IMR-90 (cell line): ENCODE measurements at regions not wholly inside any gene's neighbourhood (a gene's known extent, or its start where the extent isn't known, plus 50 kb on each side); places are given as distances from the start of the nearest gene placed in this dataset.

ENCODE experiments used
- ATAC-seq: fragments of 200-7000 bp; cut with Tn5 transposase; 2 replicates; pipeline ENCODE4 v1.9.1; 2020; ENCODE audit warnings: low read depth, mild to moderate bottlenecking, moderate library complexity
- BruUV-seq: library from RNA; stranded (reverse); fragments of 400-500 nt; replicated peaks from 2 replicates; lab custom pipeline; 2021; lab: Mats Ljungman, UMichigan
- CTCF ChIA-PET: fragments of 300-600 bp; formaldehyde crosslinking; extraction: SDS; loops from one replicate; lab custom pipeline; 2021; ENCODE audit warnings: antibody characterized with exemption; lab: Yijun Ruan, JAX
- POLR2A ChIA-PET: fragments of 300-600 bp; sonication (Branson Sonifier 250); formaldehyde crosslinking; loops from one replicate; lab custom pipeline; 2022; ENCODE audit warnings: antibody characterized with exemption; ENCODE audit not compliant: unreplicated experiment; lab: Charles Lee
- DNase-seq: peaks from one replicate; pipeline ENCODE4 v3.0.0; 2013
- H2AFZ ChIP-seq: replicated peaks from 2 replicates; pipeline ENCODE3; 2013; ENCODE audit warnings: low read length, mild to moderate bottlenecking; ENCODE audit not compliant: poor library complexity
- H2AK5ac ChIP-seq: 2 replicates; pipeline ENCODE4 v1.6.1; 2013; ENCODE audit warnings: low read depth, low read length, inconsistent platforms
- H2AK9ac ChIP-seq: replicated peaks from 2 replicates; pipeline ENCODE3; 2013; ENCODE audit warnings: mild to moderate bottlenecking, low read depth, low read length, moderate library complexity; ENCODE audit not compliant: poor library complexity
- H2BK120ac ChIP-seq: 2 replicates; pipeline ENCODE4 v1.6.1; 2013; ENCODE audit warnings: low read depth, low read length, inconsistent platforms
- H2BK15ac ChIP-seq: 3 replicates; pipeline ENCODE4 v1.6.1; 2013; ENCODE audit warnings: low read depth, low read length, inconsistent platforms
- H2BK20ac ChIP-seq: 2 replicates; pipeline ENCODE4 v1.6.1; 2013; ENCODE audit warnings: low read depth, mild to moderate bottlenecking, inconsistent platforms, low read length, moderate library complexity
- H2BK5ac ChIP-seq: 2 replicates; pipeline ENCODE4 v1.6.1; 2013; ENCODE audit warnings: mild to moderate bottlenecking, low read depth, low read length, inconsistent platforms; ENCODE audit not compliant: poor library complexity, severe bottlenecking
- H3K14ac ChIP-seq: replicated peaks from 2 replicates; pipeline ENCODE4 v1.6.1; 2013; ENCODE audit warnings: low read depth, low read length, inconsistent platforms
- H3K18ac ChIP-seq: 2 replicates; pipeline ENCODE4 v1.6.1; 2013; ENCODE audit warnings: low read depth, low read length, control low read depth
- H3K23ac ChIP-seq: 2 replicates; pipeline ENCODE4 v1.6.1; 2013; ENCODE audit warnings: low read depth, low read length, inconsistent platforms
- H3K27ac ChIP-seq: 2 replicates; pipeline ENCODE4 v1.5.1; 2013; ENCODE audit warnings: mild to moderate bottlenecking, control low read depth, low read length; ENCODE audit not compliant: insufficient read depth
- H3K27me3 ChIP-seq: 2 replicates; pipeline ENCODE4 v1.6.1; 2013; ENCODE audit warnings: low read length; ENCODE audit not compliant: control insufficient read depth, insufficient read depth
- H3K36me3 ChIP-seq: 2 replicates; pipeline ENCODE4 v1.6.1; 2013; ENCODE audit warnings: low read length, mixed read lengths; ENCODE audit not compliant: control insufficient read depth, insufficient read depth
- H3K4ac ChIP-seq: 2 replicates; pipeline ENCODE4 v1.6.1; 2013; ENCODE audit warnings: low read depth, low read length, inconsistent platforms
- H3K4me1 ChIP-seq: 2 replicates; pipeline ENCODE4 v1.6.1; 2013; ENCODE audit warnings: low read length, mixed read lengths; ENCODE audit not compliant: control insufficient read depth, insufficient read depth
- H3K4me2 ChIP-seq: 2 replicates; pipeline ENCODE4 v1.6.1; 2013; ENCODE audit warnings: low read depth, mild to moderate bottlenecking, control low read depth, low read length, moderate library complexity
- H3K4me3 ChIP-seq: 2 replicates; pipeline ENCODE4 v1.5.1; 2013; ENCODE audit warnings: low read depth, mild to moderate bottlenecking, control low read depth, low read length, moderate library complexity; ENCODE audit not compliant: insufficient read depth
- H3K56ac ChIP-seq: 2 replicates; pipeline ENCODE4 v1.6.1; 2013; ENCODE audit warnings: low read length, inconsistent platforms; ENCODE audit not compliant: insufficient read depth; ENCODE audit errors: extremely low read depth
- H3K79me1 ChIP-seq, 2 experiments: 2 replicates each; pipeline ENCODE4 v1.6.1; 2013; ENCODE audit warnings: low read length in 2 of 2, inconsistent platforms in 1 of 2, low read depth in 1 of 2
- H3K9ac ChIP-seq: 2 replicates; pipeline ENCODE4 v1.6.1; 2013; ENCODE audit warnings: low read depth, low read length, control low read depth
- H3K9me1 ChIP-seq: 2 replicates; pipeline ENCODE4 v1.6.1; 2013; ENCODE audit warnings: low read length, inconsistent platforms; ENCODE audit not compliant: insufficient read depth
- H3K9me3 ChIP-seq: 2 replicates; pipeline ENCODE4 v1.6.1; 2013; ENCODE audit warnings: low read length; ENCODE audit not compliant: control insufficient read depth, insufficient read depth
- H4K20me1 ChIP-seq: 2 replicates; pipeline ENCODE4 v1.6.1; 2013; ENCODE audit warnings: low read length, inconsistent platforms; ENCODE audit not compliant: insufficient read depth
- H4K5ac ChIP-seq: 2 replicates; pipeline ENCODE4 v1.6.1; 2013; ENCODE audit warnings: mild to moderate bottlenecking, low read depth, low read length, control low read depth
- H4K8ac ChIP-seq, 2 experiments: 2 replicates each; pipeline ENCODE4 v1.6.1; 2013; ENCODE audit warnings: low read depth in 2 of 2, low read length in 2 of 2, control low read depth in 1 of 2, inconsistent platforms in 1 of 2
- H4K91ac ChIP-seq: 2 replicates; pipeline ENCODE4 v1.6.1; 2013; ENCODE audit warnings: low read depth, low read length, inconsistent platforms; ENCODE audit not compliant: insufficient read depth
- BHLHE40 ChIP-seq: fragments of 150-350 bp; IDR thresholded peaks from 2 replicates; pipeline ENCODE4 v1.6.1; 2016; ENCODE audit warnings: mild to moderate bottlenecking, low read depth, low read length
- CEBPB ChIP-seq: IDR thresholded peaks from 2 replicates; pipeline ENCODE4 v1.6.1; 2012; ENCODE audit warnings: low read depth, low read length, improper control_type of control experiment
- CHD1 ChIP-seq: IDR thresholded peaks from 2 replicates; pipeline ENCODE4 v1.6.1; 2012; ENCODE audit warnings: low read depth, low read length, improper control_type of control experiment
- FOS ChIP-seq: fragments of 150-350 bp; IDR thresholded peaks from 2 replicates; pipeline ENCODE4 v1.6.1; 2016; ENCODE audit warnings: low read depth, low read length
- MAFK ChIP-seq: IDR thresholded peaks from 2 replicates; pipeline ENCODE4 v1.6.1; 2012; ENCODE audit warnings: low read depth, low read length, improper control_type of control experiment
- MAZ ChIP-seq: IDR thresholded peaks from 2 replicates; pipeline ENCODE4 v1.6.1; 2012; ENCODE audit warnings: low read depth, mild to moderate bottlenecking, low read length, improper control_type of control experiment, moderate library complexity, borderline replicate concordance
- MXI1 ChIP-seq: IDR thresholded peaks from 2 replicates; pipeline ENCODE4 v1.6.1; 2012; ENCODE audit warnings: low read depth, mild to moderate bottlenecking, low read length, moderate library complexity, borderline replicate concordance
- NFE2L2 ChIP-seq: fragments of 150-350 bp; IDR thresholded peaks from 2 replicates; pipeline ENCODE4 v1.6.1; 2016; ENCODE audit warnings: low read depth, mild to moderate bottlenecking, low read length
- POLR2A ChIP-seq: IDR thresholded peaks from 2 replicates; pipeline ENCODE4 v1.6.1; 2012; ENCODE audit warnings: mild to moderate bottlenecking, low read depth, low read length
- RAD21 ChIP-seq: IDR thresholded peaks from 2 replicates; pipeline ENCODE4 v1.6.1; 2012; ENCODE audit warnings: low read length, improper control_type of control experiment
- RCOR1 ChIP-seq: IDR thresholded peaks from 2 replicates; pipeline ENCODE4 v1.6.1; 2012; ENCODE audit warnings: mild to moderate bottlenecking, low read length, improper control_type of control experiment; ENCODE audit not compliant: insufficient replicate concordance
- RFX5 ChIP-seq: IDR thresholded peaks from 2 replicates; pipeline ENCODE4 v1.8.0; 2012; ENCODE audit warnings: low read depth, mild to moderate bottlenecking, low read length, moderate library complexity
- SMC3 ChIP-seq: fragments of 150-350 bp; IDR thresholded peaks from 2 replicates; pipeline ENCODE4 v1.6.1; 2016; ENCODE audit warnings: low read depth, mild to moderate bottlenecking, antibody characterized with exemption, low read length, moderate library complexity
- WGBS, 2 experiments: methylation state at CpG; one replicate each; pipeline versions ENCODE4 v1.1.5 to v1.1.7; 2013; ENCODE audit warnings: missing lambda C conversion rate in 2 of 2; ENCODE audit not compliant: insufficient read length in 1 of 2; ENCODE audit errors: extremely low coverage in 2 of 2; 5-methylcytosine and 5-hydroxymethylcytosine counted together
- dilution Hi-C: fragments of 300-500 bp; cut with HindIII; formaldehyde crosslinking; loops from one replicate; pipeline ENCODE4 v1.14.3; 2018; ENCODE audit warnings: low sequenced_read_pairs; ENCODE audit not compliant: unreplicated experiment
- in situ Hi-C: fragments of 300-500 bp; cut with MboI; formaldehyde crosslinking; loops from 3 replicates; pipeline ENCODE4 v1.14.3; 2019; ENCODE audit warnings: low sequenced_read_pairs, inconsistent platforms, mixed read lengths
- intact Hi-C: fragments of 100-400 bp; cut with micrococcal nuclease; formaldehyde crosslinking; loops from 2 replicates; pipeline ENCODE4 v1.10.0; 2022
- TF ChIP-seq, protein P1 (sequence below): conservative IDR thresholded peaks from 2 replicates; pipeline ENCODE4 v1.5.1; 2012; ENCODE audit warnings: mild to moderate bottlenecking, low read depth, low read length, improper control_type of control experiment
- TF ChIP-seq, protein P2 (sequence below): fragments of 150-350 bp; IDR thresholded peaks from 2 replicates; pipeline ENCODE4 v1.6.1; 2016; ENCODE audit warnings: low read depth, mild to moderate bottlenecking, low read length, moderate library complexity, borderline replicate concordance
- TF ChIP-seq, protein P3 (sequence below): fragments of 150-350 bp; IDR thresholded peaks from 2 replicates; pipeline ENCODE4 v1.6.1; 2017; ENCODE audit warnings: mild to moderate bottlenecking, antibody characterized with exemption, low read length, low read depth

DNA sequence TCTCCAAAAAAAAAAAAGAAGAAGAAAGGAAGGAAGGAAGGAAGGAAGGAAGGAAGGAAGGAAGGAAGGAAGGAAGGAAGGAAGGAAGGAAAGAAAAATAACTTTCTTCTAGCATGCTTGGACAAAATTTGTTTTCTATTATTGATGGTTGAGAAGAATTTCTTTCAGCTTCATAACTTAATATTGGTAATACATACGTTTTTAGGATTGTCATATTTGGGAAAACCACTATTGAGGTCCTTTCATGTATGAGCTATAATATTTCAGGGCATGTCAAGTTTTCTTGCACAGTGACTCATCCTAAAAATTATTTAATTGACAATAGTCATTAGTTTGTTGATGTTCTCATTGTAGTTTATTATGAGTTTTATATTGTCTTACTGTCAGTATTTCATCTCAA, 66.4 kb upstream of the PKDCC start:
- BruUV-seq: no TSS peak
- in situ Hi-C loops: no loop called here
- Histone ChIP-seq H3K4ac (no peak overlapping the region), H2BK120ac (no peak overlapping the region), H3K14ac (no peak overlapping the region), H2AK9ac (no peak overlapping the region), H4K8ac (no peak overlapping the region), H3K18ac (no peak overlapping the region), H3K4me1 (no peaks in the 10 kb centered on the region; the same call in 1 of the 2 replicates), H3K4me2 (no peak overlapping the region), H3K9me3 (no peaks in the 10 kb centered on the region), H3K9ac (no peak overlapping the region), H2BK5ac (no peak overlapping the region), H4K91ac (no peak overlapping the region), H3K27ac (no peak overlapping the region), H3K36me3 (no peaks in the 10 kb centered on the region), H3K27me3 (peaks cover 27% of the 10 kb centered on the region), H3K56ac (no peak overlapping the region), H3K9me1 (no peaks in the 10 kb centered on the region), H2BK15ac (no peak overlapping the region), H2AFZ (no peak overlapping the region), H4K20me1 (no peaks in the 10 kb centered on the region), H3K23ac (no peak overlapping the region), H2BK20ac (no peak overlapping the region), H3K4me3 (no peak overlapping the region), H3K79me1 (no peaks in the 10 kb centered on the region), H4K5ac (no peak overlapping the region), H2AK5ac (no peak overlapping the region)
- ChIA-PET CTCF (no interaction called here), POLR2A (no interaction called here)
- dilution Hi-C loops: no loop called here
- WGBS, 2 experiments: no CpG with 5 or more reads among the region's 1 CpG
- DNase-seq (no peak), ATAC-seq (no peak)
- TF ChIP-seq SMC3: no peak
- no peak for TF ChIP-seq CHD1
- TF ChIP-seq, protein P1, sequence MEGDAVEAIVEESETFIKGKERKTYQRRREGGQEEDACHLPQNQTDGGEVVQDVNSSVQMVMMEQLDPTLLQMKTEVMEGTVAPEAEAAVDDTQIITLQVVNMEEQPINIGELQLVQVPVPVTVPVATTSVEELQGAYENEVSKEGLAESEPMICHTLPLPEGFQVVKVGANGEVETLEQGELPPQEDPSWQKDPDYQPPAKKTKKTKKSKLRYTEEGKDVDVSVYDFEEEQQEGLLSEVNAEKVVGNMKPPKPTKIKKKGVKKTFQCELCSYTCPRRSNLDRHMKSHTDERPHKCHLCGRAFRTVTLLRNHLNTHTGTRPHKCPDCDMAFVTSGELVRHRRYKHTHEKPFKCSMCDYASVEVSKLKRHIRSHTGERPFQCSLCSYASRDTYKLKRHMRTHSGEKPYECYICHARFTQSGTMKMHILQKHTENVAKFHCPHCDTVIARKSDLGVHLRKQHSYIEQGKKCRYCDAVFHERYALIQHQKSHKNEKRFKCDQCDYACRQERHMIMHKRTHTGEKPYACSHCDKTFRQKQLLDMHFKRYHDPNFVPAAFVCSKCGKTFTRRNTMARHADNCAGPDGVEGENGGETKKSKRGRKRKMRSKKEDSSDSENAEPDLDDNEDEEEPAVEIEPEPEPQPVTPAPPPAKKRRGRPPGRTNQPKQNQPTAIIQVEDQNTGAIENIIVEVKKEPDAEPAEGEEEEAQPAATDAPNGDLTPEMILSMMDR: no peak
- no peak for TF ChIP-seq RCOR1
- TF ChIP-seq MAZ: no peak
- TF ChIP-seq POLR2A: no peak
- TF ChIP-seq, protein P2, sequence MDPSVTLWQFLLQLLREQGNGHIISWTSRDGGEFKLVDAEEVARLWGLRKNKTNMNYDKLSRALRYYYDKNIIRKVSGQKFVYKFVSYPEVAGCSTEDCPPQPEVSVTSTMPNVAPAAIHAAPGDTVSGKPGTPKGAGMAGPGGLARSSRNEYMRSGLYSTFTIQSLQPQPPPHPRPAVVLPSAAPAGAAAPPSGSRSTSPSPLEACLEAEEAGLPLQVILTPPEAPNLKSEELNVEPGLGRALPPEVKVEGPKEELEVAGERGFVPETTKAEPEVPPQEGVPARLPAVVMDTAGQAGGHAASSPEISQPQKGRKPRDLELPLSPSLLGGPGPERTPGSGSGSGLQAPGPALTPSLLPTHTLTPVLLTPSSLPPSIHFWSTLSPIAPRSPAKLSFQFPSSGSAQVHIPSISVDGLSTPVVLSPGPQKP: no peak
- TF ChIP-seq MXI1: no peak
- no peak for TF ChIP-seq FOS
- no peak for TF ChIP-seq CEBPB
- no peak for TF ChIP-seq MAFK
- TF ChIP-seq, protein P3, sequence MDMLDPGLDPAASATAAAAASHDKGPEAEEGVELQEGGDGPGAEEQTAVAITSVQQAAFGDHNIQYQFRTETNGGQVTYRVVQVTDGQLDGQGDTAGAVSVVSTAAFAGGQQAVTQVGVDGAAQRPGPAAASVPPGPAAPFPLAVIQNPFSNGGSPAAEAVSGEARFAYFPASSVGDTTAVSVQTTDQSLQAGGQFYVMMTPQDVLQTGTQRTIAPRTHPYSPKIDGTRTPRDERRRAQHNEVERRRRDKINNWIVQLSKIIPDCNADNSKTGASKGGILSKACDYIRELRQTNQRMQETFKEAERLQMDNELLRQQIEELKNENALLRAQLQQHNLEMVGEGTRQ: no peak
- no peak for TF ChIP-seq NFE2L2
- no peak for TF ChIP-seq BHLHE40
- TF ChIP-seq RFX5: no peak
- no peak for TF ChIP-seq RAD21
- intact Hi-C loops: no loop called here
